Stimulated activated naive CD4-positive, alpha-beta T cell treated with Interleukin-2 at 50 U/mL for 16 hours (primary cell): ENCODE measurements at regions not wholly inside any gene's neighbourhood (a gene's known extent, or its start where the extent isn't known, plus 50 kb on each side); places are given as distances from the start of the nearest gene placed in this dataset.
"Not testable (repeated sequence)": the region's sequence is repeated elsewhere in the genome, so short reads cannot be mapped to it uniquely, and the experiment has no call there.

Experiments
- DNase-seq: peaks from one replicate; lab custom pipeline; 2025; lab: John Stamatoyannopoulos, UW

DNA sequence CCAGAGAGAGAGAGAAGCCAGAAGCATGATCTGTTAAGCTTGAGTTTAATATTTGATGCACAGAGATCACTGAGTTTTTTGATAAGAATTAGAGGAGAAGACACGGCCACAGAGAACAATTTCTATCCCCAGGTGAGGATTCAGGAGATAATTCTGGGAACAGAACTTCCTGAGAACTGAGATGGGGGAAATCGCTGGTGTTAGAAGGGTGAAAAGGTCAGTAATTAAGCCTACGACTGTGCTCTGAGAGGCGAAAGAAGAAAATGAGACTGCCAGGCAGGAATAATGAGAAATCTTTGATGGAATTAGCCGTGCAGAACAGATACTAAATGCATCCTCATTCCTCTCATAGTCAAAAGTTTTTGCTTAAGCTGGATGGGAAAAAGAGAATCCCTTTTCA is 61.9 kb upstream of the EEF2KMT start:
- DNase-seq, result not testable (repeated sequence)

DNA sequence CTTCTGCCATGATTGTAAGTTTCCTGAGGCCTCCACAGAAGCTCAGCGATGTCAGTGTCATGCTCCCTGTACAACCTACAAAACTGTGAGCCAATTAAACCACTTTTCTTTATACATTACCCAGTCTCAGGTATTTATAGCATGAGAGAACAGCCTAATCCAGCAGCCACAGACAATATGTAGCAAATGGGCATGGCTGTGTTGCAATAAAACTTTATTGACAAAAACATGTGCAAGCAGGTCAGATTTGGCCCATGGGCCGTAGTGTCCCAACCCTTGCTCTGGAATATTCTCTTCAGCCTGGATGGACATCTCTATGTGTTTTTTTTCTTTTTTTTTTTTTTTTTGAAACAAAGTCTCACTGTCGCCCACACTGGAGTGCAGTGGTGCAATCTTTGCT is 60.9 kb upstream of the EEF2KMT start:
- DNase-seq, result no peak

DNA sequence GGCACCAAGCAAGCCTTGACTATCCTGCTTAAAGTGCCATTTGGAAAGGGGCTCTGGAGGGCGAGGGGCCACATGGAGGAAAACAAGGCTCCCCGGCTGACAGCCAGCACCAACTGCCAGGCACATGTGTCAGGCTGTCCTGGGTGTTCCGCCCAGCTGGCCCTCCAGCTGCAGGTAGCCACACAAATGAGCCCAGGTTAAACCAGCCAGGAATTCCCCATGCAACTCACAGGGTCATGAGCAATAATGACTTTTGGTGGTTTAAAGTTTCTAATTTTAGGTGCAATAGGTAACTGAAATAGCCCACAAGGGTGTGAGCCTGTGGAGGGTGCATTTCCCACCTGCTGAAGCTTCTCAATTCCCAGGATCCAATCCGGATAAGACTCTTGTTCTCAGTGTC is 58.9 kb upstream of the EEF2KMT start:
- DNase-seq, result not testable (repeated sequence)

DNA sequence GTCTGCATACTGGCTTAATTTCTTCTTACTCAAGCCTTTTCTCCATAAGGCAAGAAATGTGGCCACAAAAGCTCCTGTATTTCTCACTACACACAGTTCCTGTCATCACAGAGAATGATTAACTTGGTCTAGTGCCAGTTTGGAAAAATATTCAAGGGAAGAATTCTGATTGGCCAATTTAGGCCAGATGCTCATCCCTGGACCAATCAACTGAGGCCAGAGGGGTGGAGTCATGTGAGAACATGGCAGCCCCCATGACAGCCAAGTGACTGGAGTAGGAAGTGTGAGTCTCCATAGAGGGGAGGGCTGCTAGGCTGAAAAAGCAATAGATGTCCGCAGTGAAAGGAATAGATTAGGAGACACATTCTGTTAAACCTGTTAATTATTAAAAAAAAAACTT is 56.4 kb upstream of the EEF2KMT start:
- not testable (repeated sequence) for DNase-seq

DNA sequence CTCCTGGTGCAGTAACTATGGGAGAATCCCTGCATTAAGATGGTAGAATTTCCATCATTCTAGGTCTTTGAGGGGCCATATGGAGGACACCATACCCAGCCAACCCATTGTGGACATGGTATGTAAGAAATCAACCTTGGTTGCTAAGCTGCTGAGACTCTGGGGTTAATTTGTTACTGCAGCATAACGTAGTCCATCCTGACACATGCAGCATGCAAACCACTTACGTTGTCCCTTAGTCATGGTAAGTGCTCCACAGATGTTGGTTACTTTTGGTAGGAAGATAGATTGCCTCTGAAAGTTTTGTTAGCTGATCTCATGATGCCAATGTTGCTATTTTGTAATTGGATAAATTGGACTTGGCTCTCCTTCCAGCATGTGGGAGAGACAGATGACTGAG is 53.8 kb upstream of the EEF2KMT start:
- DNase-seq, result not testable (repeated sequence)
